ENCODE measurements at regions not wholly inside any gene's neighbourhood (a gene's known extent, or its start where the extent isn't known, plus 50 kb on each side); places are given as distances from the start of the nearest gene placed in this dataset.

DNA sequence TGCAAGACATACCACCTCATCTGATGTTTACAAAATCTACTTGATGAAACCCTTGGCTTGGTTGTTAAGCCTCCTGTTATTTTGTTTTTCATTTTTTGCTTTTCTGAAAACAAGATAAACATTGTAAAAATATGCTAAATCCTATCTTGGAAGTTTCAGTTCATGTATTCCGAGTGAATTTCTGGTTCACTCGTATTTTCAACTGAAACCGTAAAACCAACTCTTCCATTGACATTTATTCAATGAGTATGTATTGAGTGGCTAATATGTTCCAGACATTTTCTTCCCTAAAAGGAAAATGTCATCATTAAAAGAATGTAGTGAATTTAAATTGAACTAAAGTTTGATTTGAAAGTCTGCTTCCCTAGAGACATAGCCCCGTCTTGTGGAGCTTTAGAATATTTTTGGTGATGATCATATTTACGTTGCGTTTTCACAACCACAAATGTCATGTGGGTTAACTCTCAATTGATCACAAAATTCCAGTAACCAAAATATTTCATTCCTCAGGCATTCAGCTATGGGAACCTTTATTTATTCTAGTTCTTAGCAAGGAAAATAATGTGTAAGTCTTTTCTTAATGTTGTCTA lies 204.2 kb downstream of the MBD2 start:
- no peak for DNase-seq

DNA sequence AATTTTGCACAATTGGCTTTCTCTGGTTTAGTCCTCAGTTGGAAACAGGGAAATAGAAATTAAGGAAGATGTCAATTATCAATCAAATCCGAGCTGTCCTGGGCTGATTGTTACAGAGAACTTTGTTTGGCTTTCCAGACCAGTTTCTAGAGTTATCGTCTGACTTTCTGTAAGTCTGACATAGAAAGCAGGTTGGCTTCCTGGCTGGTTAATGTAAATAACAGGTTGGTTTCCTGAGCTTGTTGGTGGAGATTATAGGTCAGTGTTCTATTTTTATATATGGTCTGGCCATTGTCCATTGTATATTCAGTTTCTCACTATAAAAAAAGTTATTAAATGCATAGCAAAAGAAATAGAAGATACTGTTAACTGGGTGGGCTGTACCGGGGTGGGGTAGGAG lies 204.8 kb downstream of the MBD2 start:
- no peak for DNase-seq

DNA sequence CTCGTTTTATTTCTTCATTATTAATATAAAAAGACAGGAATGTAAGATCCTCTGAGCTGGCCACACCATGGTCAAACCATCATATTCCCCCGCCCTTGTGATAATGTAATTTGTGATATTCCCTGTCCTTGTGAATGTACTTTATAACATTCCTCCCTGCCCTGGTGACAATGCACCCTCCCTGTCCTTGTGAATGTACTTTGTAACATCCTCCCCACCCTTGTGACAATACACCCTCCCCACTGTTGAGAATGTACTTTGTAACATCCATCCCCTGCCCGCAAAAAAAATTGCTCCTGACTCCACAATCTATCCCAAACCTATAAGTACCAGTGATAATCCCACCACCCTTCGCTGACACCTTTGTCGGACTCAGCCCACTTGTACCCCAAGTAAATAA lies 211.0 kb downstream of the MBD2 start:
- DNase-seq: no peak

- DNase-seq: no peak
These were observed 219.6 kb downstream of the MBD2 start for GRCh38 chr18:54004828-54005227.

GRCh38 chr18:54003195-54003594 lies 221.3 kb downstream of the MBD2 start:
- no peak for DNase-seq

DNA sequence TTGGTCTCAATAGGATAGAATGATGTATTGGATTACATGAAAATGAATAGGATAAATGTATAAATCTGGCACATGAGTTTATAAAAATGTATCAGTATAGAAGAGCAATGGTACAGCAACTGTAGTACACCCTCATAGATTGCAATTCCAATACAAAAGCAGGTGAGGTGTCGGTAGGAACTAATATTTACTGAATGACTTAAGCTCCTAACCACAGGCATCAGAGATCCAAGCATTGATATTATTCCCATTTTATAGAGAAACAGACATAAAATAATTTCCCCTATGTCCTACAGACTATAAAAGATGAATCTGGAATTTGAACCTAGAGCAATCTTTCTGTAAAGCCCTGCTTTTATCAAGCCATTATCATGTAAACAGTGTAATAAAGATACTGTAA lies 227.4 kb downstream of the MBD2 start:
- DNase-seq: no peak

GRCh38 chr18:53994016-53994415 lies 230.5 kb downstream of the MBD2 start:
- DNase-seq: no peak

DNA sequence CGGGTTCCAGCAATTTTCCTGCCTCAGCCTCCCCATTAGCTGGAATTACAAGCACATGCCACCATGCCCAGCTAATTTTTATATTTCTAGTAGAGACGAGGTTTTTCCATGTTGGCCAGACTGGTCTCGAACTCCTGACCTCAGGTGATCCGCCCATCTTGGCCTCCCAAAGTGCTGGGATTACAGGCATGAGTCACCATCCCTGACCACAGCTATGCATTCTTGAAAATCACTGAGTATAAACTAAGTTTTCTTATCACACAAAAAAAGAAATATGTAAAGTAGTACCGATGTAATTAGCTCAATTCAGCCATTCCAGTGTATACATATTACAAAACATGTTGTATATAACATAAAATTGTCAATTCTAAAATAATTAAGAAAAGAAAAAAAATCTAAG lies 232.7 kb downstream of the MBD2 start:
- DNase-seq: no peak

DNA sequence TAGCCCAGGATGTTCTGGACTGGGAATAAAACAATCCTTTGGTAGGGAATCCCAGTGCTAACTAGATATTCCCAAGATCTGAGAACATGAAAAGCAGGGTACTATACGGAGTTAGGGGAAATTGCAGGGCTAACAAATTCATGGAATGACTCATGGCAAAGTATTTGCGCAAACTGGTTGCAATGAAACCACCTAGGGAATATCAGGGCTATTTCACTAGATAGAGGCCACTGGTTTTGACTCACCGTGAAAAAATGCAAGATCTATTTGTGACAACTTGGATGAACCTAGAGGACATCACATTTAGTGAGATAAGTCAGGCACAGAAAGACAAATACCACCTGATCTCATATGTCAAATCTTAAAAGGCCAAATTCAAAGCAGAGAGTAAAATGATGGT lies 233.3 kb downstream of the MBD2 start:
- no peak for DNase-seq

DNA sequence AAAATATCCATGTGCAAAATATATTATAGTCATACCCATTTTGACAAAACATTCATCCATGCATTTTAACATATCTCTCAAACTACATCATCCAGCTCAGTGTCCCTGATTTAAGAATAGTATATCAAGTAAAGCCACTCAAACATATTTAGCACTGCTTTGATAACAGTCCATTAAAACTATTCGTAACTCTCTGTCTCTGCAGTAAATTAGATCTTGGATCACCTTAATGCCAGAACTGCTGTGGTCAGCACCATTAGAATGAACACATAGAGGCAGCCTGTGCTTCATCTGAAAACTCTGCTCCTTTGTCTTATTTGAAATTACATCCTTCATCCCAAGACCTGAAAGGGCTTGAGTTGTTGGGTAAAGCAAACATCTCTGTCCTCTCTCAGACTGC lies 234.0 kb downstream of the MBD2 start:
- DNase-seq: no peak

DNA sequence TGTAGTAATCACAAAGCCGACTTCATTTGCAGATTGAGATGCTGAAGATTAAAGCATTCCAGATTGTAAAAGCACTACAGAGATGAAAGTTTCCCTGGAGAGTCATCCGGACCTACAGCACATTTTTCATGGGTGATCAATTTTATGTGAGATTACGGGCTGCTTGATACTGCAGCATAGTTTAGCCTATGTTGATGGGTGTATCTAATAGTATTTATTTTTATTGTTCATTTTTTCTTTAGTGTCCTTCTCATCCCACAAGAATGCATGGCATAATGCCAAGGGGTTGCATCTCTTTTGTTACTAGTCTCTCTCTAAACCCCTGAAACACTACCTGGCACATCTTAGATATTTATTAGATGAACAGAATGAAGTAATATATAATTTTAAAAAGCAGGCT lies 240.4 kb downstream of the MBD2 start:
- no peak for DNase-seq

- DNase-seq: no peak
These were observed 253.1 kb downstream of the MBD2 start for GRCh38 chr18:53971331-53971730.

DNA sequence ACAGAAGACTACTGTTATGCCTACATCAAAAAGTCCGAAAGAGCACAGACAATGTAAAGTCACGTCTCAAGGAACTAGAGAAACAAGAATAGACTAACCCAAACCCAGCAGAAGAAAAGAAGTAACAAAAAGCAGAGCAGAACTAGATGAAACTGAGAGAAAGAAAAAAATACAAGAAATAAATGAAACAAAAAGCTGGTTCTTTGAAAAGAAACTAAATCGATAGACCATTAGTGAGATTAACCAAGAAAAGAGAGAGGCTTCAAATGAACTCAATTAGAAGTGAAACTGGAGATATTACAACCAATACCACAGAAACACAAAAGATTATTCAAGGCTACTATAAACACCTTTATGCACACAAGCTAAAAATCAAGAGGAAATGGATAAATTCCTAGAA lies 271.8 kb downstream of the MBD2 start:
- no peak for DNase-seq

GRCh38 chr18:53950545-53950944 lies 273.9 kb downstream of the MBD2 start:
- no peak for DNase-seq

GRCh38 chr18:53948991-53949390 lies 275.5 kb downstream of the MBD2 start:
- DNase-seq: no peak

- DNase-seq: no peak
These were observed 277.3 kb downstream of the MBD2 start for GRCh38 chr18:53947092-53947640.

- DNase-seq: no peak
These were observed 277.9 kb downstream of the MBD2 start for GRCh38 chr18:53946594-53946993.

GRCh38 chr18:53944721-53945120 lies 279.7 kb downstream of the MBD2 start:
- no peak for DNase-seq

DNA sequence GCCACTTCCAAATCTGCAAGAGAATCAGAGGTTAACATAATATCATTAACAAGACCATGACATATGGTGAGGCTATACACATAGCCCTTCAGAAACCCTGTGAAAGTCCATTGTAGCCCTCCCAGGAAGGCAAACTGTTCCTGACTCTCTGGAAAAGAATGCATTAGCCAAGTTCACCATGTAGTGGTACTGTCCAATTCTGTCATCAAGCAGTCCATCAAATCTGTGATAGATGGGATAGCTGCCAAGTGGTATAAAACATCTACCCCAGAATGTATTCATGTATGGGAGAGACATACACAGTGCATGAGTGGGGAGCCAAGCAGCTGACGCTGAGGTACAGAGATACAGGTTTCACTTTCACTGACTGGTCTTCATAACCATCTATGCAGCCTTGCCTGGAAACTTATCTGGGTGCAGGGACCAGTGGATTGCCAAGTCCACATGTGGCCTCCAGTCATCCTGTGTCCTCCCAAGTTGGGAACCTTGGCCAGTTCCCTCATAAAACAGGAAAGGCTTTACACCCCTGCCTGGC lies 281.1 kb downstream of the MBD2 start:
- DNase-seq: no peak

DNA sequence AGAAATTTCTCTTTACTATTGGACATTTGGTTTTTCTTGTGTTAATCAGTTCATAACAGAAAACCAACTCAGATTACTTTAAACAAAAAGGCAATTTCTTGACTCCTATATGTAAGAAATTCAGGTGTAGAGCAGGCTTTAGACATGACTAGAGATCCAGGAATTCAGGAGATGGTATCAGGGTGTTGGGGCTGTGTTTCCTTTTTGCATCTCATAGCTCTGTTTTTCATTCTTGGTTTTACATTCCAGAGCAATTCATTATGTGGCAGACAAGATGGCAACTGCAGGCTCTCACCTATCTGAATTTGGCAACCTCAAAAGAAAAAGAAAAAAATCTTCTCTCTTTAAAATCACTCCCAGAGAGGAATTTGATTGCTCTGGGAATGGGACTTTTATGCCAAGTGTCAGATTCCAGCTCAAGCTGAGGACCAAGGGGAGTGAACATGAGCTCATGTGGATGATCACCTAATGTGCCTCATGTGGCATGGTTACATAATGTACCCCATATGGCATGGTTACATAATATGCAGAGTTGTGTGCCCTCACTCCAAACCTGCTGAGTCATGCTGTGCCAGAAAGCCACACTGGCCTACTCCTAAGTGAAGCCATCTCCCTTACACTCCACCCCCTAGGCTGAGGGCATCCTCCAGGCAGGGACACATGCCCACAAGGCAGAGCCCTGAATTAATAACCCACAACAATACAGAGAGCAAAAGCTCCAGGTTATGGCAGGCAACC lies 282.7 kb downstream of the MBD2 start:
- DNase-seq: no peak

- DNase-seq: no peak
These were observed 287.4 kb downstream of the MBD2 start for GRCh38 chr18:53937037-53937436.

DNA sequence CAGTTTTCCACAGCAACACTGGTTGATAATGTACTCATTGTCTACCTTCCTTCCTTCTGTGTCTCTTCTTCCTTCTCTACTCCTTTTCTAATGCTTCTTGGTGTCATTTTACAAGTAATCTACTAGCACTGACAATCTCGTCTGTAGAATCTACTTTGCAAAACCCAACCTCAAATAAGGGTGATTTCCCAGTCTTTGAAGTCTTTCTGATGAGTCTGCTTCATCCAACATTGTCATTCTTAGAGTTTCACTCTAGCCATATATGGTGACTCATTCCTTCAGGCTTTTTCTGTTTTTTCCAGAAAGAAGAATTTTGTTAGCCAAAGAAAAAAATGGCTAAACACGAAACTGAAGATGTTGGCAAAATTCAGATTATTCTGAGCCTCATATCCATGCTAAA lies 288.7 kb downstream of the MBD2 start:
- no peak for DNase-seq

- no peak for DNase-seq
These were observed 289.1 kb downstream of the MBD2 start for GRCh38 chr18:53935399-53935798.

DNA sequence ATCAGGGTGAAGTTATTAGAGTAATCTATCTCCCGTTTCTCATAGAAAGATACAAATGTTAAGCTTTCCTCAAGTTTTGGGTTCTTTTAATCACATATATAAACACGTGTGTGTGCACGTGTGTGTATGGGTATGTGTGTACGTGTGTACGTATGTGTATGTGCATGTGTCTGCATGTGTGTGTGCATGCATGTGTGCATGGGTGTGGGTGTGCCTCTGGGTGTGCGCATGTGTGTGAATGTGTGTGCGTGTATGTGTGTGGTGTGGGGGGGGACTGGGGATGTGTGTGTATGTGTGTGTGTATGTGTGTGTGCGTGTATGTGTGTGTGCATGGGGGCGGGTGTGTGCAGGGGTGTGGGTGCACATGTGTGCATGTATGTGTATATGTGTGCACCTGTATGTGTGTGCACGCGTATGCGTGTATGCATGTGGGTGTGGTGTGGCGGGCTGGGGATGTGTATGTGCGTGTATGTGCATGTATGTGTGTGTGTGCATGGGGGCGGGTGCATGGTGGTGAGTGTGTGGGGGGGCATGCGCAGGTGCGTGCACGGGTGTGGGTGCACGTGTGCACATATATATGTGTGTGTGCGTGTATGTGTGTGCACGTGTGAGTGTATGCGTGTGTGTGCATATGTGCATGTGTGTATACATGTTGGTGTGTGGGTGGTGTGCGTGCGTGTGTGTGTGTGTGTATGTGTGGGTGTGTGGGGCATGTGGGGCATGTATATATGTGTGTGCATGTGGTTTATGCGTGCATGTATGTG lies 304.0 kb downstream of the MBD2 start:
- no peak for DNase-seq
